VCaP (cell line): ENCODE measurements at regions not wholly inside any gene's neighbourhood (a gene's known extent, or its start where the extent isn't known, plus 50 kb on each side); places are given as distances from the start of the nearest gene placed in this dataset.

Source experiments
- H3K27ac ChIP-seq: fragments of 450-650 bp; 2 replicates; pipeline ENCODE4 v1.5.1; 2017
- TF ChIP-seq, protein P1 (sequence below): fragments of 450-650 bp; conservative IDR thresholded peaks from 2 replicates; pipeline ENCODE4 v1.5.1; 2017; ENCODE audit warnings: mild to moderate bottlenecking, moderate library complexity

DNA sequence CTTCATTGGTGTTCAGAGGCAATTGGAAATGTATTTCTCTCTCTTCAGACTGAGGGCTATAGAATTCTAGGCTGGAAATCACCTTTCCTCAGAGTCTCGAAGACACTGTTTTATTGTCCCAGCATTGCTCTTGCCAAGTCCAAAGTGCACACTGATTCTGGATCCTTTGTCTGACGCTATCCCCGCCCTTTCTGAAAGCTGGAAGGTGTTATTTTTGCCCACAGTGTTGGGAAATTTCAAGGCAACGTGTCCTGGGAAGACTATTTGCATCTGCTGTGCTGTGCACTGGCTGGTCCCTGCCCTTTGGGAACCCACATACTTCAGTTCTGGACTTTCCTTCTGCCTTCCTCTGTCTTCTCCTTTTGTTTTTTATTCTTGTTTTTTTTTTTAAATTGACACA lies 190.8 kb downstream of the SH3BP4 start:
- TF ChIP-seq, protein P1, sequence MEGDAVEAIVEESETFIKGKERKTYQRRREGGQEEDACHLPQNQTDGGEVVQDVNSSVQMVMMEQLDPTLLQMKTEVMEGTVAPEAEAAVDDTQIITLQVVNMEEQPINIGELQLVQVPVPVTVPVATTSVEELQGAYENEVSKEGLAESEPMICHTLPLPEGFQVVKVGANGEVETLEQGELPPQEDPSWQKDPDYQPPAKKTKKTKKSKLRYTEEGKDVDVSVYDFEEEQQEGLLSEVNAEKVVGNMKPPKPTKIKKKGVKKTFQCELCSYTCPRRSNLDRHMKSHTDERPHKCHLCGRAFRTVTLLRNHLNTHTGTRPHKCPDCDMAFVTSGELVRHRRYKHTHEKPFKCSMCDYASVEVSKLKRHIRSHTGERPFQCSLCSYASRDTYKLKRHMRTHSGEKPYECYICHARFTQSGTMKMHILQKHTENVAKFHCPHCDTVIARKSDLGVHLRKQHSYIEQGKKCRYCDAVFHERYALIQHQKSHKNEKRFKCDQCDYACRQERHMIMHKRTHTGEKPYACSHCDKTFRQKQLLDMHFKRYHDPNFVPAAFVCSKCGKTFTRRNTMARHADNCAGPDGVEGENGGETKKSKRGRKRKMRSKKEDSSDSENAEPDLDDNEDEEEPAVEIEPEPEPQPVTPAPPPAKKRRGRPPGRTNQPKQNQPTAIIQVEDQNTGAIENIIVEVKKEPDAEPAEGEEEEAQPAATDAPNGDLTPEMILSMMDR: no peak
- no peak overlapping the region for H3K27ac ChIP-seq

DNA sequence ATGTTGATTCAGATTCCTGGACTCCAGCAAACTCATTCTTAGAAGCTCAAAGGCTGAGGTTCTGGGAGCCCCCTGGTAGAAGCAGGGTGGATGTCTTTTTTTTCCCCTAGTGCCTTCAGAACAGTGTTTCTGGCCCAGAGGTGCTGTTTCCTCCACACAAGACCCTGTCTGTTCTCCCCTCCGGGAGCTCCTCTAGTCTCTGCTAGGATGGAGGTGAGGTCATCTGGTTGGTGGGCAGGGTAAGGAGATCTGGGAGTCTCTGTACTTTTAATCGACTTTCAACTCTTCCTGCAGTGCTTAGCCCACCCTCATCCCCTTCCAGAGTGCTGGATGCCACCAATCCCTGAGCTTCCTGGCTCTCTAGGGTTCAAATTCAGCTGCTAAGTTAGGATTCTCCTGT lies 192.0 kb downstream of the SH3BP4 start:
- TF ChIP-seq, protein P1: no peak
- H3K27ac ChIP-seq: no peak overlapping the region

DNA sequence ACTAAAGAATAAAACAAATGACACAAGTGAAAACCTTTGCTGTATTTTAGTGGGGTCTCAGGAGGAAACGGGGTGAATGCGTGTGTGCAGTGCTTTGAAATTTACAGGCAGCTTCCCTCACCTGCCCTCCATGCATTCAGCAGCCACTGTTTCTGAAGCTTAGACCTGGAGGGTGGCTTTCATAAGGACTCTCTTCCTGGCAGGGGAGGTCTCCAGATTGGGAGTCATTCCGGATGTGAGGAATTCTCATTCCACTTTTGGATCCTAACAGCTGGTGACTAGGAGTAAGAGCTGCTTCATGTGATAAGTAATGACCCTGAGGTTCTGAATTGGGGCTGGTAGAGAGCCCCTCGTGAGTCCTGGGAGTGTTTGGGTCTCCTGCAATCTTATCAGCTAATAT lies 192.5 kb downstream of the SH3BP4 start:
- H3K27ac ChIP-seq: no peak overlapping the region
- TF ChIP-seq, protein P1: no peak

DNA sequence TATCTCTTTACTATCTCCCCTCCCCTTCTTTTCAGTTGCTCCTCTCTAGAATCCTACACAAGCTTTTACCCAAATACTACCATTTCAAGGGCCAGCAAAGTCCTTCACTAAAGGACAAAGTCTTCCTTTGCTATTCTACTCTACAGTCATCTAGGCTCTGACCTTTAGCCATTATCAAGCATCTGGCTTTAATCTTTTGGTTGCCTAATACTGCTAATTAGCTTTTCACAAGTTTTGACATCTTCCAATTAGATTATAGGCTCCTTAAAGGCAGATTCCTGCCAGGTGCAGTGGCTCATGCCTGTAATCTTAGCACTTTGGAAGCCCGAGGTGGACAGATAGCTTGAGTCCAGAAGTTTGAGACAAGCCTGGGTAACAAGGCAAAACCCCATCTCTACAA lies 194.4 kb downstream of the SH3BP4 start:
- TF ChIP-seq, protein P1: no peak

DNA sequence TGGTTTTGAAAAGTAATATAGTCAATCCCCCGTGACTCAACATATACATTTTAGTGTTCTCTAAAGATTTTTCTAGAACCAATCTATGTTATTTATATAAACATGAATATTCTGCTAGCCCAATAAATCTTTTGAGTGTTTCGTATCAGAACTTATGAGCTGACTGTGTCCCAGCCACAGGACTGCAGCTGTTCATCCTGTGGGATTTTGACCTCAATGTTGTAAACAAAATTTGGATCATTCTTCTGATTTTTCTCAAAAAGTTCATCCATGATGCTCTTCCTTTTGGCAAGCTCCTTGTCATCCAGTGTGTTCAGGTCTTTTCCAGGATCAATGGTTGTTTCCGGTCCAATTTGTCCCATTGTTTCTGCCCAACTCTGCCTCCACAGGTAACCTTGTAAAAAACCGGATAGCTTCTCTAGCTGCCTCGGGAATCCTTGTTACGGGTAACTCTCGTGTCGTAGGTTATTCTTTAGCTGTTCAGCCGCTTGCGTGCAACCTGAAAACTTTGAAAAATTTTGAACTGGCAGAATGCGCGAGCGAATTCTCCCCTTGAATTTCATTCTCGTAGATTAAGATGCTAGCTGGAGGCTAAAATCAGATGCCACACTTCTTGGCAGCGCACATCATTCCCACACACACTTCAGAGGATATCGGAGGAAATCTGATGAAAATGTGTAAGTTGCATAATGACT lies 195.2 kb downstream of the SH3BP4 start:
- no peak overlapping the region for H3K27ac ChIP-seq
- TF ChIP-seq, protein P1: no peak

More for the DNA sequence above, 194.4 kb downstream of the SH3BP4 start:
- no peak overlapping the region for H3K27ac ChIP-seq

DNA sequence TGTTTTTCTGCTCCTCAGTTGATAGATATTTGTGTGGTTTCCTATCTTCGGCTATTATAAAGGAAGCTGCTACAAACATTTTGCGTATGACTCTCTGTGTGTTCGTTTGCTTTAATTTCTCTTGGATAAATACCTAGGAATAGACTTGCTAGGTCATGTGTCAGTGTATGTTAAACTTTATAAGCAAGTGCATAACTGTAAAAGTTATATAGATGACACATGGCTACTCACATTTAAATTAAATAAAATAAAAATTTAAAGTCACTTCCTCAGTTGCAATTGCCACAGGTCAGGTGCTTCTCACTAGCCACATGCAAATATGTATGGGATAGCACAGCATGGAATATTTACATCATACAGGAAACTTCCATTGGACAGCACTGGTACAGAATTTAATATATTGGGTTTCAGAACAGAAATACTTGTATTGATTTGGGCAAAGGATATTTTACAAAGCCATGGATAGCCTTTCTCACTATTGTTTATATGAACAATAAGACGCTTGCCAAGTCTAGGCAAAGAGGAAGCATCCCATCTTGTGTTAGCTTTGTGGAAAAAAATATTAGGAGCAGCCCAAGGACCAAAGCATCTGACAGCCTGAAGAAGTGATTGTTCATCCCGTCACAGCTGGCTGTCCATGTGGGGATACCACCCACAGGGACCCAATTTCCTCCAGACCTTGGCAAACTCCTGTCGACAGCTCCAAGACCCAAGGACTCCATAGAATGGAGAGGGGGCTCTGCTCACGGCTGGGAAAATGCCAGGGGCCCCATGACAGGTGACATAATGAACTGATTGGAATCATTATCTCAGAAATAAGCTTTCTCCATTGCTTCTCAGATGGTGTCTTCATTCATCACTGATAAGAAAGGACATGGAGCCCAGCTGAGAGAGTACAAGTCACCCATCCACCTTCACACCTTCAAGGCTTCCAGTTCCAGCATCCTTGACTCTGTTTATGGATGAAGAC lies 196.7 kb downstream of the SH3BP4 start:
- no peak overlapping the region for H3K27ac ChIP-seq
- TF ChIP-seq, protein P1: no peak

DNA sequence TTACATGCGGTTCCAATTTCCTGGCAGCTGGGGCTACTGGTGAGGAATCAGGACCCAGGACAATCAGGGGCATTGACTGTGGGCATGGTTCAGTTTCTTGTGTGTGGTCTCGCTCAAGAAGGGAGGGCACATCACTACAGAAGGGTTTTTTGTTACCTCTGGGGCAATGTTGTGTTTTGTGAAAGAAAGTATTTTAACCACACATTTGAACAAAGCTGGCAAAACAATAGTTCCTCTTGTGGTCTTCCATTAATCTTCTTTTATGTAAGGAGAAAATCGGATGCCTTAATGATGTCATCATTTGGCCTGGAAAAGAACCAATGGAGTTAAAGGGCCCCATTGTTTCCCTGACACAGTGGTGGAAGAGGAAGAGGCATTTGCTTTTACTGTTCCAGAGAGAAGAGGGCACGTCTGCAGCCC lies 197.4 kb downstream of the SH3BP4 start:
- H3K27ac ChIP-seq: no peak overlapping the region
- TF ChIP-seq, protein P1: no peak
